Mesothelial cell of epicardium (in vitro differentiated cells): ENCODE measurements at regions not wholly inside any gene's neighbourhood (a gene's known extent, or its start where the extent isn't known, plus 50 kb on each side); places are given as distances from the start of the nearest gene placed in this dataset.

Experiments
- DNase-seq, 2 experiments: peaks; one replicate each; pipeline ENCODE4 v3.0.0; 2021; ENCODE audit warnings: low spot score in 2 of 2; ENCODE audit not compliant: unreplicated experiment in 2 of 2
- H3K27ac Mint-ChIP-seq: 2 replicates; pipeline ENCODE4 v1.8.0; 2021; ENCODE audit warnings: mixed read lengths
- H3K27me3 Mint-ChIP-seq: 2 replicates; pipeline ENCODE4 v1.8.0; 2021; ENCODE audit warnings: low read depth, mixed read lengths
- H3K36me3 Mint-ChIP-seq: 2 replicates; pipeline ENCODE4 v1.8.0; 2021; ENCODE audit warnings: mixed read lengths
- H3K4me1 Mint-ChIP-seq: 2 replicates; pipeline ENCODE4 v1.8.0; 2021; ENCODE audit warnings: mixed read lengths
- H3K4me3 Mint-ChIP-seq: 2 replicates; pipeline ENCODE4 v1.8.0; 2021; ENCODE audit warnings: mild to moderate bottlenecking, moderate library complexity, mixed read lengths
- H3K9me3 Mint-ChIP-seq: 2 replicates; pipeline ENCODE4 v1.8.0; 2021; ENCODE audit warnings: mixed read lengths
- CTCF ChIP-seq: fragments of 200-600 bp; sonication (generic); IDR thresholded peaks from one replicate; pipeline ENCODE4 v1.5.0; 2021; ENCODE audit warnings: antibody characterized with exemption; ENCODE audit not compliant: unreplicated experiment

DNA sequence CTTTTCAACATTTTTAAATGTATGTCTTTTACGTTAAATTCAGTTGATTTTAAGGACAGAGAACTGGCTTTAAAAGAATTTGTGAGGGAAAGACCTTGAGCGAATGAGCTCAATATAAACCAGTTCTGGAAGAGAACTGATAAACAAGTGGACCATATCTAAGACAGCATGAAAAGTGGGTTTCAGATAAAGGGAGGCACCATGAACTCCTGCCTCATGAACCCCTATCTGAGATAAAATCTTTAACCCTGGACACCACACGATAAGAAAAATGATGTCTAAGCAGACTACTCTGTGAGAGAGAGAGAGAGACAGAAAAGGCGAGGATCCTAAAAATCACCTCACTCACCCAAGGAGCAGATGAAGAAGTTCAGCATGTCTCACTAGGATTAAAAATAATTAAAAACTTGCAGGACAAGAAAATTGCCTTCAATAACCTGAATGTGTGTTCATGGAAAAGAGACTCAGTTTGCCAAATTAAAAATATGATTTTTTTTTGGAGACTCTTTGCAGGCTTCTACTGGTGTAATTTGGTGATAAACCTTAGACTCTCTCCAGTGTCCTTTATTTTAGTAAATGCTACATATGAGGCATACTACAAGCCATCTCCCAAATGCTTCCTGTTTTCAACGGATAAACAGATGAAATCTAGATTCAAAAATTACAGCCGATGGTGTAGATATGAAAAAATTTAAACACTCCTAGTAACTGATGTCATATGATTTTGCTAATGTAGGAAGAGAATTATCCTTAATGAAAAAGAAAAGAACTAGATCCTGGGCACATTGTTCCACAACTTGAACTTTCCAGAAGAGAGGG, 299.5 kb downstream of the ADGB start:
- H3K27ac Mint-ChIP-seq, result no peak overlapping the region

GRCh38 chr6:146898888-146899227, 300.1 kb downstream of the ADGB start:
- H3K4me1 Mint-ChIP-seq, result peaks cover 8% of the 10 kb centered on the region
- H3K4me3 Mint-ChIP-seq, result no peak overlapping the region
- TF ChIP-seq CTCF, result no peak
- no peaks in the 10 kb centered on the region for H3K36me3 Mint-ChIP-seq
- no peak for DNase-seq
- H3K27ac Mint-ChIP-seq, result no peak overlapping the region
- no peaks in the 10 kb centered on the region for H3K27me3 Mint-ChIP-seq
- no peaks in the 10 kb centered on the region for H3K9me3 Mint-ChIP-seq

More for the DNA sequence above, 299.5 kb downstream of the ADGB start:
- Mint-ChIP-seq H3K4me3 (no peak overlapping the region), H3K4me1 (peaks cover 8% of the 10 kb centered on the region), H3K9me3 (no peaks in the 10 kb centered on the region), H3K36me3 (no peaks in the 10 kb centered on the region), H3K27me3 (no peaks in the 10 kb centered on the region)
- DNase-seq, result no peak
- TF ChIP-seq CTCF, result no peak

DNA sequence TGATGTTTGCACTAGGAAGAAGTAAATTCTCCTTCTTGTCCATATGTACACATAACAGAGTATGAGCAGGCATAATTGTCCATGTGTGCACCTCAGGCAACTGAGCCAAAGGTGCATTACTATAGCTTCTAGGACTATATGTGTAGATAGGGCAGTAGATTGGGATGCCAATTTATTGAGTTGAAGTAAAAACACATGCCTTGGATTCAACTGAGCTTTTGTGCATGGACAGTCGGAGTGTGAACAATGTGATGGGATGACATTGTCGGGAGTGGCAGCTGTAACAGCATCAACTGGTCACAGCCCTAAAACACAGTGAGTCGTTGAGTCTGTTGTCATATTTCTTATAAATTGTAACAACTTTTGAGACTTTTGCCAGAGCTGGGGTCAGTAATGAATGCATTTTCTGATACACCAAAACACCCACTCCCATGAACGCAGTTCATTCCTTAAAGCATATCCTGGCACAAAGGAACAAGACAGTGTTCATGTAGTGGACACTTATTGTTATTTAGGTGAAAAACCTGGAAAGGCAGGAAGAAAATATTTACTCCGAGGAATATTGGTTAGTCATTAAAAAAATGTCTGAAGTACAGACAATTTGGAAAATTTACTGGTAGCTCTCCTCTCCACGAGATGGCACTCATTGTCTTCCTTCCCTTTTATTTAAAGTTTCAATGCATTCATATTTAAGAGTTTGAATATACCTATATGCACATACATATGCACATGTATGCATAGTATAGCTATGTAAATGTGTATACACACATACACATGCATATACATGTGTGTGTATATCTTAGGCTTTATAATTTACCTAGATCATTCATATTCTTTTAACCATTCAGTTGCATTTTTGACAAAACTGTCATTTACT, 302.0 kb upstream of the STXBP5 start:
- Mint-ChIP-seq H3K27me3 (no peaks in the 10 kb centered on the region), H3K27ac (no peak overlapping the region), H3K4me1 (peaks cover 15% of the 10 kb centered on the region), H3K4me3 (no peak overlapping the region), H3K9me3 (no peaks in the 10 kb centered on the region), H3K36me3 (no peaks in the 10 kb centered on the region)
- no peak for DNase-seq
- TF ChIP-seq CTCF, result no peak

DNA sequence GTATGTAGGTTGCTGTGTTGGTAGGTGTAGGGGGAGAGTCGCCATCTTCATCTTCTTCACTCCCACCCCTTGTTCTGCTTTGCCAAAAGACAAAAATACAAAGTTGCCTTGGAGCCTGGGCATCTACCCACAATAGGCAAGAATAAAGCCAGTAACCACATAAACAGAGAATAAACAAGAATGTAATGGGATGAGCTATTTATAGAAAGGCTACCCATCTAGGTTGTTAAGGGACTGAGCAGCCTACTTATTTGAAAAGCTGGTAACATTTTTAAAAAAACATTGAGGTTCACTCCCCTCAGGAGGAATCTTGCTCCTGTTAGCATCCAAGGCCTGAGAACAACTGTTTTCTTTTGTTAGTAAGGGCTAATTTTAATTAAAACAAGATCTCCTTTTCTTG, 301.4 kb upstream of the STXBP5 start:
- Mint-ChIP-seq H3K4me3 (no peak overlapping the region), H3K27ac (no peak overlapping the region), H3K36me3 (no peaks in the 10 kb centered on the region), H3K9me3 (no peaks in the 10 kb centered on the region), H3K4me1 (peaks cover 14% of the 10 kb centered on the region), H3K27me3 (no peaks in the 10 kb centered on the region)
- no peak for TF ChIP-seq CTCF
- DNase-seq, result no peak

DNA sequence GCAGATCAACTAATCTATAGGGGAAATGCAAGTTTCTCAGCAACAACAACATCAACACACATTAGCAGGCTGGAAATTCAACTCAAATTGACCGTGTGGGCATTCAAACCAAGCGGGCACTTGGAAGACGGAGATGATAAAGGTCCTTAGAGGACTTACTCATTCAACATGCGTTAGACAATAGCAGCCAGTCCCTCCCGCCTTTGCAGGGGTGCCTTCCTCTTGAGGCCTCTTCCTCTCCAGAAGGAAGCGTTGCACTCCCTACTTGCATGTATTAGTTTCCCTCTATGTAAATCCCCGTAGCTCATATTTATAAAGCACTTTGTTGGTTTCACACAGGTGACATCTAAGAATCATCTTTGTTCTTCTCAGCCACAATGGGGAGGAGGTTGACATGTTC, 300.8 kb upstream of the STXBP5 start:
- Mint-ChIP-seq H3K36me3 (no peaks in the 10 kb centered on the region), H3K9me3 (no peaks in the 10 kb centered on the region), H3K27me3 (no peaks in the 10 kb centered on the region), H3K4me3 (no peak overlapping the region), H3K4me1 (peaks cover 11% of the 10 kb centered on the region), H3K27ac (no peak overlapping the region)
- DNase-seq, result no peak
- no peak for TF ChIP-seq CTCF
